ENCODE measurements at regions not wholly inside any gene's neighbourhood (a gene's known extent, or its start where the extent isn't known, plus 50 kb on each side); places are given as distances from the start of the nearest gene placed in this dataset.
"Not testable (repeated sequence)": the region's sequence is repeated elsewhere in the genome, so short reads cannot be mapped to it uniquely, and the experiment has no call there.

GRCh38 chr13:50456111-50456510 is 387.4 kb downstream of the DLEU7 start:
- DNase-seq (ENCODE audit: low read depth): no peak

- no peak for DNase-seq (ENCODE audit: low read depth)
Observed at GRCh38 chr13:50457415-50458393, 385.8 kb downstream of the DLEU7 start.

- DNase-seq (ENCODE audit: low read depth): no peak
Observed at GRCh38 chr13:50459046-50459445, 384.4 kb downstream of the DLEU7 start.

GRCh38 chr13:50459658-50460057 is 383.8 kb downstream of the DLEU7 start:
- no peak for DNase-seq (ENCODE audit: low read depth)

- no peak for DNase-seq (ENCODE audit: low read depth)
Observed at GRCh38 chr13:50460358-50460757, 383.1 kb downstream of the DLEU7 start.

GRCh38 chr13:50461189-50461588 is 382.3 kb downstream of the DLEU7 start:
- no peak for DNase-seq (ENCODE audit: low read depth)

GRCh38 chr13:50463719-50464118 is 379.8 kb downstream of the DLEU7 start:
- no peak for DNase-seq (ENCODE audit: low read depth)

- DNase-seq (ENCODE audit: low read depth): no peak
Observed at GRCh38 chr13:50464349-50465251, 378.9 kb downstream of the DLEU7 start.

GRCh38 chr13:50466456-50466855 is 377.0 kb downstream of the DLEU7 start:
- DNase-seq (ENCODE audit: low read depth): no peak

GRCh38 chr13:50467156-50468110 is 376.1 kb downstream of the DLEU7 start:
- DNase-seq (ENCODE audit: low read depth): no peak

- DNase-seq (ENCODE audit: low read depth): no peak
Observed at GRCh38 chr13:50468849-50469669, 374.4 kb downstream of the DLEU7 start.

- DNase-seq (ENCODE audit: low read depth): not testable (repeated sequence)
Observed at GRCh38 chr13:50473050-50473449, 370.4 kb downstream of the DLEU7 start.

GRCh38 chr13:50474088-50474662 is 369.3 kb downstream of the DLEU7 start:
- no peak for DNase-seq (ENCODE audit: low read depth)

- no peak for DNase-seq (ENCODE audit: low read depth)
Observed at GRCh38 chr13:50476577-50477285, 366.8 kb downstream of the DLEU7 start.

GRCh38 chr13:50481936-50482335 is 361.6 kb downstream of the DLEU7 start:
- DNase-seq (ENCODE audit: low read depth): no peak

GRCh38 chr13:50483416-50483815 is 360.1 kb downstream of the DLEU7 start:
- no peak for DNase-seq (ENCODE audit: low read depth)

- no peak for DNase-seq (ENCODE audit: low read depth)
Observed at GRCh38 chr13:50484472-50485113, 358.9 kb downstream of the DLEU7 start.

GRCh38 chr13:50485979-50486935 is 357.2 kb downstream of the DLEU7 start:
- no peak for DNase-seq (ENCODE audit: low read depth)
